CD14-positive monocyte (primary cell): ENCODE measurements at regions not wholly inside any gene's neighbourhood (a gene's known extent, or its start where the extent isn't known, plus 50 kb on each side); places are given as distances from the start of the nearest gene placed in this dataset.
"Not testable (repeated sequence)": the region's sequence is repeated elsewhere in the genome, so short reads cannot be mapped to it uniquely, and the experiment has no call there.

Source experiments
- DNase-seq, 3 donors: peaks; one replicate each; pipeline ENCODE4 v3.0.0-alpha.2; 2011 to 2022
- H2AFZ ChIP-seq: 2 replicates; pipeline ENCODE4 v1.6.0; 2012; ENCODE audit warnings: mild to moderate bottlenecking, low read depth, low read length, inconsistent platforms; ENCODE audit not compliant: insufficient read depth, poor library complexity, severe bottlenecking
- H3K27ac ChIP-seq, 2 donors: 1 replicate in 1 of 2; 2 replicates in 1 of 2; pipeline ENCODE4 v1.5.1; 2012 to 2013; ENCODE audit warnings: low read length in 2 of 2, control low read depth in 1 of 2, inconsistent platforms in 1 of 2, low read depth in 1 of 2, mild to moderate bottlenecking in 1 of 2
- H3K27me3 ChIP-seq, 2 donors: one replicate each; pipeline versions ENCODE4 v1.6.0 to v1.6.1; 2011 to 2013; ENCODE audit warnings: low read length in 2 of 2; ENCODE audit not compliant: control insufficient read depth in 2 of 2, insufficient read depth in 2 of 2
- H3K36me3 ChIP-seq, 2 donors: replicated peaks in 1 of 2; 1 replicate in 1 of 2; 2 replicates in 1 of 2; pipeline versions ENCODE4 v1.5.1 to v1.6.1; 2012 to 2013; ENCODE audit warnings: low read length in 2 of 2, control low read depth in 1 of 2, inconsistent platforms in 1 of 2, mild to moderate bottlenecking in 1 of 2; ENCODE audit not compliant: insufficient read depth in 2 of 2, control insufficient read depth in 1 of 2
- H3K4me1 ChIP-seq, 2 donors: 1 replicate in 1 of 2; 2 replicates in 1 of 2; pipeline versions ENCODE4 v1.5.1 to v1.6.1; 2012 to 2013; ENCODE audit warnings: low read length in 2 of 2, control low read depth in 1 of 2, inconsistent platforms in 1 of 2, mild to moderate bottlenecking in 1 of 2, moderate library complexity in 1 of 2; ENCODE audit not compliant: insufficient read depth in 2 of 2, control insufficient read depth in 1 of 2
- H3K4me2 ChIP-seq: replicated peaks from 2 replicates; pipeline ENCODE3; 2012; ENCODE audit warnings: low read length, moderate library complexity, mild to moderate bottlenecking; ENCODE audit not compliant: poor library complexity, severe bottlenecking; ENCODE audit errors: extremely low read depth
- H3K4me3 ChIP-seq, 3 experiments: fragments of 200-600 bp in 1 of 3; sonication (generic) in 1 of 3; replicated peaks in 1 of 3; 1 replicate in 2 of 3; 2 replicates in 1 of 3; pipeline ENCODE4 v1.5.1; 2011 to 2013; ENCODE audit warnings: low read length in 3 of 3, mild to moderate bottlenecking in 3 of 3, control low read depth in 2 of 3, low read depth in 2 of 3, inconsistent platforms in 1 of 3, moderate library complexity in 1 of 3
- H3K79me2 ChIP-seq: 2 replicates; pipeline ENCODE4 v1.6.0; 2012; ENCODE audit warnings: mild to moderate bottlenecking, control low read depth, inconsistent platforms, low read length, moderate library complexity; ENCODE audit not compliant: insufficient read depth
- H3K9ac ChIP-seq: 2 replicates; pipeline ENCODE4 v1.6.0; 2017; ENCODE audit warnings: low read length, mild to moderate bottlenecking; ENCODE audit not compliant: insufficient read depth, poor library complexity, severe bottlenecking
- H3K9me3 ChIP-seq, 2 donors: replicated peaks in 1 of 2; 1 replicate in 1 of 2; 2 replicates in 1 of 2; pipeline versions ENCODE4 v1.5.1 to v1.6.1; 2012 to 2013; ENCODE audit warnings: low read length in 2 of 2, control low read depth in 1 of 2; ENCODE audit not compliant: control insufficient read depth in 1 of 2, insufficient read depth in 1 of 2
- H4K20me1 ChIP-seq: 2 replicates; pipeline ENCODE4 v1.6.0; 2012; ENCODE audit warnings: mild to moderate bottlenecking, low read length, control low read depth, moderate library complexity; ENCODE audit not compliant: insufficient read depth
- H3K27ac Mint-ChIP-seq, 7 donors: one replicate each; pipeline ENCODE4 v1.8.0; 2020; ENCODE audit warnings: mild to moderate bottlenecking in 7 of 7, mixed read lengths in 7 of 7, moderate library complexity in 6 of 7, inconsistent platforms in 2 of 7
- H3K27me3 Mint-ChIP-seq, 3 donors: one replicate each; pipeline ENCODE4 v1.8.0; 2021 to 2022; ENCODE audit warnings: low read depth in 3 of 3, mild to moderate bottlenecking in 3 of 3, mixed read lengths in 3 of 3, moderate library complexity in 3 of 3, inconsistent platforms in 1 of 3
- H3K36me3 Mint-ChIP-seq, 2 donors: one replicate each; pipeline ENCODE4 v1.8.0; 2020; ENCODE audit warnings: mixed read lengths in 2 of 2, inconsistent platforms in 1 of 2, mild to moderate bottlenecking in 1 of 2
- H3K4me1 Mint-ChIP-seq: one replicate; pipeline ENCODE4 v1.8.0; 2020; ENCODE audit warnings: mild to moderate bottlenecking, mixed read lengths
- H3K4me3 Mint-ChIP-seq, 2 donors: one replicate each; pipeline ENCODE4 v1.8.0; 2020; ENCODE audit warnings: mild to moderate bottlenecking in 2 of 2, mixed read lengths in 2 of 2, moderate library complexity in 1 of 2
- H3K9me3 Mint-ChIP-seq, 7 donors: one replicate each; pipeline ENCODE4 v1.8.0; 2020 to 2022; ENCODE audit warnings: mixed read lengths in 7 of 7, mild to moderate bottlenecking in 6 of 7, moderate library complexity in 6 of 7, inconsistent platforms in 2 of 7
- WGBS: methylation state at CpG from one replicate; pipeline ENCODE4 v1.1.5; 2013; ENCODE audit warnings: missing lambda C conversion rate; ENCODE audit not compliant: insufficient coverage; 5-methylcytosine and 5-hydroxymethylcytosine counted together
- intact Hi-C, 2 donors: fragments of 100-400 bp; cut with micrococcal nuclease; formaldehyde crosslinking; loops; one replicate each; pipeline versions ENCODE4 v1.15.0 to v1.15.1; 2023

DNA sequence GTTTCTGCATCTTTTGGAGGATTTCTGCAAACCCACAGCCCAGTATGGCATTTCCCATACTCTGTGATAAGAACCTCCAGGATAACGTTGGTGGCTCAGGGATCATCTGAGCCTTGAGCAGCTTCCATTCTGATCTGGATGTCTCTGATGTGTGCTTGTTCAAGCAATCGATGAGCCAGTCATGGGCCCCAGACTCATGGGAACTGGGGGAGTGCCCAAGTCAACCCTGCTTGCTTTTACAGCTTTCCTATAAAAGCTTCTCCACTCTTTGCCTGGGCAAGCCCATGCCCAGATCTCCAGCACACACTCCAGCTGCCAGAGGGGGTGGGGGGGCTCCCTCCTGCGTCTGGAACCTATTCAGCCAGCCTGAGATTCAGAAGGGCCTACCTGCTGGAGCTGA is 207.6 kb upstream of the PLGLB2 start:
- H3K36me3 ChIP-seq, H3K4me1 Mint-ChIP-seq, H2AFZ ChIP-seq, H3K36me3 Mint-ChIP-seq, H3K27ac Mint-ChIP-seq, H3K4me3 ChIP-seq, H3K9ac ChIP-seq, intact Hi-C loops, H3K9me3 ChIP-seq, H3K79me2 ChIP-seq, H3K4me3 Mint-ChIP-seq, H4K20me1 ChIP-seq, H3K9me3 Mint-ChIP-seq, H3K27me3 Mint-ChIP-seq, H3K27ac ChIP-seq, DNase-seq, H3K4me2 ChIP-seq, H3K27me3 ChIP-seq: not testable (repeated sequence)
- H3K4me1 ChIP-seq: peaks cover 13 to 17% of the 10 kb centered on the region in 2 donors
- no CpG with 5 or more reads among the region's 3 CpGs for WGBS

DNA sequence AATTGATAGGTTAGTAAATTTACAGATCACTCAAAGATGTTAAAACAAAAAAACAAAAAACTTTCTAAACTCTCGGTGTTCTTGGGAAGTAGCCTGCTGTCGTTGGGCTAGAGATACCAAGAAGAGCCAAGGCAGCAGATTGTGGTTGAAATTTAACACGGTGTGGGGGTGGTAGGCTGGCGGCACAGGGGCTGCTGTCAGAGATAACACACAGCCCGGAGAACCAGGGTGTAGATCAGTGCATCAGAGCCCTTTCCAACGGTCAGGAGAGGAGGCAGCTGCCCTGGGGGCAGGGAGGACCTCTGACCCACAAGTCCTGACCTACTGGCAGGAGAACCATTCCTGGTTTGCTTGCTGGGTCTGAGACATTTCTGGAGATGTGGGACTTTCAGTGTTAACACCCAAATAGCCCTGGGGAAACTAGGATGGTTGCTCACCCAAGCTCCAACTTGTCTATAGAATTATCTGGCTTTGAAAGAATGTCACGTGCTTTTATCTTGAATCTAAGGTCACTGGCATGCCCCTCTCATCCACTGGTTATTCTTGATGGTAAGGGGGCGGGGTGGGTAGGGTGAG is 205.2 kb upstream of the PLGLB2 start:
- intact Hi-C loops: not testable (repeated sequence)

DNA sequence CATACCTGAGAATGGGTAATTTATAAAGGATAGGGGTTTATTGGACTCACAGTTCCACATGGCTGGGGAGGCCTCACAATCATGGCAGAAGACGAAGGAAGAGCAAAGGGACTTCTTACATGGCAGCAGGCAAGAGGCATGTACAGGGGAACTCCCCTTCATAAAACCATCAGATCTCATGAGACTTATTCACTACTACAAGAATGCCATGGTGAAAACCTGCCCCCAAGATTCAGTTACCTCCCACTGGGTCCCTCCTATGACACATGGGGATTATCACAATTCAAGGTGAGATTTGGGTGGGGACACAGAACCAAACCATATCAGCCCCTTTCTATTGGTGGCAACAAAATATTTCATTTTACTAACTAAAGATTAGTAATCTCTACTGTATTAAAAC is 204.1 kb upstream of the PLGLB2 start:
- H3K9me3 ChIP-seq, H2AFZ ChIP-seq, H3K36me3 ChIP-seq, H3K4me2 ChIP-seq, H3K4me3 ChIP-seq, DNase-seq, H3K79me2 ChIP-seq, H3K27me3 ChIP-seq, H3K9me3 Mint-ChIP-seq, H3K27me3 Mint-ChIP-seq, H3K4me1 Mint-ChIP-seq, H3K9ac ChIP-seq, H4K20me1 ChIP-seq, H3K36me3 Mint-ChIP-seq, H3K4me3 Mint-ChIP-seq, H3K27ac Mint-ChIP-seq, intact Hi-C loops, H3K27ac ChIP-seq: not testable (repeated sequence)
- WGBS: no CpG with 5 or more reads among the region's 1 CpG
- H3K4me1 ChIP-seq: peaks cover 10 to 14% of the 10 kb centered on the region in 2 donors

More for the DNA sequence above, 205.2 kb upstream of the PLGLB2 start:
- H3K27me3 Mint-ChIP-seq, H4K20me1 ChIP-seq, H3K36me3 Mint-ChIP-seq, H3K27ac ChIP-seq, H3K27me3 ChIP-seq, DNase-seq, H3K79me2 ChIP-seq, H3K4me3 ChIP-seq, H3K9me3 ChIP-seq, H3K9ac ChIP-seq, H3K36me3 ChIP-seq, H3K4me1 Mint-ChIP-seq, H3K4me2 ChIP-seq, H3K4me3 Mint-ChIP-seq, H2AFZ ChIP-seq, H3K9me3 Mint-ChIP-seq, H3K27ac Mint-ChIP-seq: not testable (repeated sequence)
- no CpG with 5 or more reads among the region's 8 CpGs for WGBS
- H3K4me1 ChIP-seq: peaks cover 13 to 17% of the 10 kb centered on the region in 2 donors

DNA sequence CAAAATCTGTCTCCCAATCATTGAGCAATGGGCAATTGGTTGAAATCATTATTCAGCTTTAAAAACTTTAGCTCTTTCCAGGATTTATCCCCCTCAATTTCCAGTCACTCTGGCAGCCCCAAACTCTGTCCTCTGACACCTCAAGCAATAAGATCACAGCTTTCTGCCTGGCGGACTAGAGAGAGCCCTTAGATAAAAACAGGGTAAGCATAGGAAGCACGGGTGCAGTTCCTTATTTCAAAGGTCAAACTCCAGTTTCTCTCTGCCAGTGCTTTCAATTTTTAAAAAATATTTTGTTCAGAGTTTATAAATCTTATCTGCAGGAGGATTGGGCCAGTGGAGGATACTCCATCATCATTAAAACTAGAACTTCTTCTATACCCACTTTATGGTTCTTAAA is 200.8 kb upstream of the PLGLB2 start:
- H3K4me2 ChIP-seq, H4K20me1 ChIP-seq, DNase-seq, H3K27me3 ChIP-seq, H3K4me1 Mint-ChIP-seq, H3K4me3 ChIP-seq, H3K4me1 ChIP-seq, H3K27ac ChIP-seq, H3K27ac Mint-ChIP-seq, H3K4me3 Mint-ChIP-seq, H3K9me3 ChIP-seq, H3K36me3 Mint-ChIP-seq, H3K9ac ChIP-seq, H2AFZ ChIP-seq, intact Hi-C loops, H3K79me2 ChIP-seq, H3K27me3 Mint-ChIP-seq, H3K36me3 ChIP-seq, H3K9me3 Mint-ChIP-seq: not testable (repeated sequence)
- WGBS: no CpG with 5 or more reads among the region's 2 CpGs
